Stomach (tissue), 8 donors: ENCODE measurements at regions not wholly inside any gene's neighbourhood (a gene's known extent, or its start where the extent isn't known, plus 50 kb on each side); places are given as distances from the start of the nearest gene placed in this dataset.

Experiments used
- DNase-seq, 2 donors: peaks; one replicate each; pipeline versions ENCODE4 v3.0.0 to v3.0.0-alpha.2; 2013 to 2019
- H3K27ac ChIP-seq, 5 donors: fragments of 200-600 bp in 4 of 5; sonication (generic) in 4 of 5; one replicate each; pipeline ENCODE4 v1.5.1; 2013 to 2019; ENCODE audit warnings: mild to moderate bottlenecking in 1 of 5, moderate library complexity in 1 of 5
- H3K27me3 ChIP-seq, 3 donors: fragments of 200-600 bp; sonication (generic); one replicate each; pipeline ENCODE4 v1.5.1; 2017 to 2019; ENCODE audit warnings: mixed run types in 1 of 3
- H3K36me3 ChIP-seq, 4 donors: fragments of 200-600 bp; sonication (generic); 1 replicate in 3 of 4; 2 replicates in 1 of 4; pipeline ENCODE4 v1.5.1; 2016 to 2019
- H3K4me1 ChIP-seq, 4 donors: fragments of 200-600 bp; sonication (generic); one replicate each; pipeline ENCODE4 v1.5.1; 2016 to 2019
- H3K4me3 ChIP-seq, 4 donors: fragments of 200-600 bp; sonication (generic) in 3 of 4; one replicate each; pipeline ENCODE4 v1.5.1; 2016 to 2019; ENCODE audit warnings: mild to moderate bottlenecking in 1 of 4
- H3K9me3 ChIP-seq, 4 donors: fragments of 200-600 bp; sonication (generic); one replicate each; pipeline ENCODE4 v1.5.1; 2016 to 2019
- EP300 ChIP-seq: sonication (generic); formaldehyde crosslinking; IDR thresholded peaks from one replicate; pipeline ENCODE4 v1.6.1; 2017; ENCODE audit warnings: antibody characterized with exemption
- POLR2A ChIP-seq, 4 donors: fragments of 450-650 bp; IDR thresholded peaks; one replicate each; pipeline ENCODE4 v1.6.1; 2016; ENCODE audit warnings: antibody characterized with exemption in 4 of 4, control low read depth in 2 of 4, mild to moderate bottlenecking in 1 of 4, moderate library complexity in 1 of 4
- POLR2AphosphoS5 ChIP-seq, 3 donors: sonication (generic); formaldehyde crosslinking; IDR thresholded peaks; one replicate each; pipeline ENCODE4 v1.6.1; 2016; ENCODE audit warnings: antibody characterized with exemption in 3 of 3
- WGBS, 5 donors: extraction: QIAGEN DNeasy Blood & Tissue Kit in 3 of 5; methylation state at CpG; one replicate each; pipeline versions ENCODE4 v1.1.5 to v1.1.7; 2013 to 2018; 5-methylcytosine and 5-hydroxymethylcytosine counted together
- intact Hi-C: fragments of 100-400 bp; cut with DNase I; formaldehyde crosslinking; loops from one replicate; pipeline ENCODE4 v1.15.1; 2023; ENCODE audit warnings: low total_unique reads
- TF ChIP-seq, protein P1 (sequence below), 7 experiments: fragments of 450-650 bp in 4 of 7; fragments of 200-600 bp in 3 of 7; sonication (generic) in 3 of 7; IDR thresholded peaks; one replicate each; pipeline ENCODE4 v1.5.1; 2016 to 2019; ENCODE audit warnings: antibody characterized with exemption in 7 of 7, control low read depth in 2 of 7, mild to moderate bottlenecking in 1 of 7
- donor health status: healthy with polysubstance abuse.
- donor health status: Bipolar disorder and iron deficiency.
- donor health status: healthy.

DNA sequence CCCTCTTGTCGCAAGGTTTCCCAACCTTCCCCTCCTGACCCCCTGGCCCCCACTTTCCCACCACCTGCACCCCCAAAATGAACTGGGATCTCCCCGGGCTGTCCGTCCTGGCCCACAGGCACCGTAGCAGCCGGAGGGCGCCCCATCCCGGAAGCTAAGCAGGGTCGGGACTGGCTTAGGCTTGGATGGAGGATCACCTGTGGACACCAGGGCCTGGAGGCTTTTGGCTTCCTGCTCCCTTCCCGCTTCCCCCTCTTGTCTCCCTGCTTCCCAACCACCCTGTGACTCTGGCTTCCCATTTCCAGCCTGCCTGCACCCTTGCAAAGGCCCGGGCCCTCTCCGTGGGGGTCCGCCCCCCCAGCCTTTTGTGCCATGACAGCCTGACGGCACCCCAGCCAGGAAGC, 2291.3 kb downstream of the TP53TG3F start:
- Histone ChIP-seq H3K27ac (no peak overlapping the region), H3K4me3 (no peak overlapping the region), H3K4me1 (no peaks in the 10 kb centered on the region), H3K27me3 (no peaks in the 10 kb centered on the region), H3K36me3 (no peaks in the 10 kb centered on the region), H3K9me3 (peaks cover 0 to 100% (median 89%) of the 10 kb centered on the region in 4 donors)
- DNase-seq, result no peak
- TF ChIP-seq EP300, result no peak
- no peak for TF ChIP-seq POLR2A (IDR thresholded peaks at IDR 0.05)
- TF ChIP-seq, protein P1, sequence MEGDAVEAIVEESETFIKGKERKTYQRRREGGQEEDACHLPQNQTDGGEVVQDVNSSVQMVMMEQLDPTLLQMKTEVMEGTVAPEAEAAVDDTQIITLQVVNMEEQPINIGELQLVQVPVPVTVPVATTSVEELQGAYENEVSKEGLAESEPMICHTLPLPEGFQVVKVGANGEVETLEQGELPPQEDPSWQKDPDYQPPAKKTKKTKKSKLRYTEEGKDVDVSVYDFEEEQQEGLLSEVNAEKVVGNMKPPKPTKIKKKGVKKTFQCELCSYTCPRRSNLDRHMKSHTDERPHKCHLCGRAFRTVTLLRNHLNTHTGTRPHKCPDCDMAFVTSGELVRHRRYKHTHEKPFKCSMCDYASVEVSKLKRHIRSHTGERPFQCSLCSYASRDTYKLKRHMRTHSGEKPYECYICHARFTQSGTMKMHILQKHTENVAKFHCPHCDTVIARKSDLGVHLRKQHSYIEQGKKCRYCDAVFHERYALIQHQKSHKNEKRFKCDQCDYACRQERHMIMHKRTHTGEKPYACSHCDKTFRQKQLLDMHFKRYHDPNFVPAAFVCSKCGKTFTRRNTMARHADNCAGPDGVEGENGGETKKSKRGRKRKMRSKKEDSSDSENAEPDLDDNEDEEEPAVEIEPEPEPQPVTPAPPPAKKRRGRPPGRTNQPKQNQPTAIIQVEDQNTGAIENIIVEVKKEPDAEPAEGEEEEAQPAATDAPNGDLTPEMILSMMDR (IDR thresholded peaks at IDR 0.05), result no peak
- TF ChIP-seq POLR2AphosphoS5 (IDR thresholded peaks at IDR 0.05), result no peak
- intact Hi-C loops, result no loop called here
- 83 to 94% (median 93%) methylated on average over 5 to 13 of the region's 13 CpGs for WGBS, 5 donors

DNA sequence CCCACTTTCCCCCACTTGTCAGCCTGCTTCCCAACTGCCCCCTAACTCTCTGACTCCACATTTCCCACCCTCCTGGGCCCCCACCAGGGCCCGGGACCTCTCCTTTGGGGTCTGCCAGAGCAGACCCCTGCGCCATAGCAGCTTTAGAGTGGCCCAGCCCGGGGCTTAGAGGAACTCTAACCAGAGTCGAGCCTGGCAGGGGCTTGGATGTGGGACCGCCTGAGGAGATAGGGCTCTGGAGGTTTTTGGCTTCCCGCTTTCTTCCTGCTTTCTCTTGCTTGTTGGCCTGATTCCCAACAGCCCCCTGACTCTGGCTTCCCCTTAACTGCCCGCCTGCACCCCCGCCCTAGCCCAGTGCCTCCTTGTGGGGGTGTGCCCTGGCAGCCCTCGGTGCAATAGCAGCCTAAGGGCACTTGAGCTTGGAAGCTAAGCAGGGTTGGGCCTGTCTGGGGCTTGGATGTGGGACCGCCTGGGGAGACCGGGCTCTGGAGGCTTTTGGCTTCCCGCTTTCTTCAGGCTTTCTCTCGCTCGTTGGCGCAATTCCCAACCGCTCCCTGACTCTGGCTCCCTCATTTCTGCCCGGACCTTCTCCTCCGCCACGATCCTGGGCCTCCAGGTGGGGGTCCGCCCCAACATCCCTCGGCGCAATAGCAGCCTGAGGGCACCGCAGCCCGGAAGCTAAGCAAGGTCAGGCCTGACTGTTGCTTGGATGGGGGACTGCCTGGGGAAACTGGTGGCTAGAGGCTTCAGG, 2292.0 kb downstream of the TP53TG3F start:
- no peak for DNase-seq
- Histone ChIP-seq H3K36me3 (no peaks in the 10 kb centered on the region), H3K4me1 (no peaks in the 10 kb centered on the region), H3K4me3 (no peak overlapping the region), H3K9me3 (peaks cover 0 to 94% (median 84%) of the 10 kb centered on the region in 4 donors), H3K27me3 (no peaks in the 10 kb centered on the region), H3K27ac (no peak overlapping the region)
- WGBS, 5 donors, result 86 to 91% (median 89%) methylated on average over 24 of the region's 24 CpGs
- TF ChIP-seq, protein P1 (IDR thresholded peaks at IDR 0.05), result no peak
- intact Hi-C loops, result no loop called here

DNA sequence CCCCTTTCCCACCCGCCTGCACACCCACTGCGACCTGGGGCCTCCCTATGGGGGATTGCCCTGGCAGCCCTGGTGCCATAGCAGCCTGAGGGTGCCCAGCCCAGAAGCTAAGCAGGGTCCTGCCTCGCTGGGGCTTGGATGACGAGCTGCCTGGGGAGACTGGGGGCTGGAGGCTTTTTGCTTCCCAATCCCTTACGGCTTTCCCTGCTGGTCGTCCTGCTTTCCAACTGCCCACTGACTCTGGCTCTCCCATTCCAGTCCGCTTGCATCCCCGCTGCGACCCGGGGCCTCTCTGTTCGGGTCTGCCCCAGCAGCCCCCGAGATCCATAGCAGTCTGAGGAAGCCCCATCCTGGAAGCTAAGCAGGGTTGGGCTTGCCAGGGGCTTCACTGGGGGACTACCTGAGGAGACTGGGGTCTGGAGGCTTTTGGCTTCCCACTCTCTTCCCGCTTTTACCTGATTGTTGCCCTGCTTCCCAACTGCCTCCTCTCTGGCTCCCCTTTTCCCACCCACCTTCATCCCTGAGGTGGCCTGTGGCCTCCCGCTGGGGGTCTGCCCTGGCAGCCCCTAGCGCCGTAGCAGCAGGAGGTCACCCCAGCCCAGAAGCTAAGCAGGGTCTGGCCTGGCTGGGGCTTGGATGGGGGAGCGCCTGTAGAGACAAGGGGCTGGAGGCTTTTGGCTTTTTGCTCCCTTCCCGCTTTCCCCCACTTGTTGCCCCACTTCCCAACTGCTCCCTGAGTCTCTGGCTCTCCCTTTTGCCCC, 2292.8 kb downstream of the TP53TG3F start:
- intact Hi-C loops, result no loop called here
- Histone ChIP-seq H3K4me3 (no peak overlapping the region), H3K4me1 (no peaks in the 10 kb centered on the region), H3K36me3 (no peaks in the 10 kb centered on the region), H3K27me3 (no peaks in the 10 kb centered on the region), H3K9me3 (peaks cover 0 to 94% (median 76%) of the 10 kb centered on the region in 4 donors), H3K27ac (no peak overlapping the region)
- no peak for DNase-seq
- 78 to 87% (median 82%) methylated on average over 17 to 18 of the region's 18 CpGs for WGBS, 5 donors
- TF ChIP-seq POLR2AphosphoS5 (IDR thresholded peaks at IDR 0.05) (no peak), POLR2A (IDR thresholded peaks at IDR 0.05) (no peak), EP300 (no peak)
- TF ChIP-seq, protein P1 (IDR thresholded peaks at IDR 0.05), result no peak

DNA sequence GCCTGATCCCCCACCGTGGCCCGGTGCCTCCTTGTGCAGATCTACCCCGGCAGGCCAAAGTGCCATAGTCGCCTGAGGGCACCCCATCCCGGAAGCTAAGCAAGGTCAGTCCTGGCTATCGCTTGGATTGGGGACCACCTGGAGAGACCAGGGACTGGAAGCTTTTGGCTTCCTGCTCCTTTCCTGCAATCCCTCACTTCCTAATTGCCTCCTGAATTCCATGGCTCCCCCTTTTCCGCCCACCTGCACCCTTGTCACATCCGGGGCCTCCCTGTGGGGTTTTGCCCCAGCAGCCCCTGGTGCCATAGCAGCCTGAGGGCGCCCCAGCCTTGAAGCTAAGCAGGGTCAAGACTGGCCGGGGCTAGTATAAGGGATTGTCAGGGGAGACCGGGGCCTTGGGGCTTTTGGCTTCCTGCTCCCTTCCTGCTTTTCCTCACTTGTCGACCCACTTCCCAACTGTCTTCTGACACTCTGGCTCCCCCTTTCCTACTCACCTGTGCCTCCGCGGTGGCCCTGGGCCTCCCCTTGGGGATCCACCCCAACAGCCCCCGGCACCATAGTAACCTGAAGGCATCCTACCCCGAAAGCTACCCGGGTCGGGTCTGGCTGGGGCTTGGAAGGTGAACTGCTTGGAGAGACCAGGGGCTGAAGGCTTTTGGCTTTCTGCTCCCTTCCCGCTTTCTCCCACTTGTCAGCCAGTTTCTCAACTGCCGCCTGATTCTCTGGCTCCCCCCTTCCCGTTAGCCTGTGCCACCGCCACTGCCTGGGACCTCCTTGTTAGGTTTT, 2293.6 kb downstream of the TP53TG3F start:
- no peaks in the 10 kb centered on the region for H3K36me3 ChIP-seq
- no peak for DNase-seq
- no peak overlapping the region for H3K4me3 ChIP-seq

More for the DNA sequence above, 2293.6 kb downstream of the TP53TG3F start:
- 86 to 88% (median 87%) methylated on average over 21 to 22 of the region's 22 CpGs for WGBS, 5 donors
- Histone ChIP-seq H3K4me1 (no peaks in the 10 kb centered on the region), H3K9me3 (peaks cover 0 to 92% (median 68%) of the 10 kb centered on the region in 4 donors), H3K27me3 (no peaks in the 10 kb centered on the region), H3K27ac (no peak overlapping the region)
- no peak for TF ChIP-seq POLR2A (IDR thresholded peaks at IDR 0.05)
- TF ChIP-seq EP300, result no peak
- no peak for TF ChIP-seq POLR2AphosphoS5 (IDR thresholded peaks at IDR 0.05)
- TF ChIP-seq, protein P1 (IDR thresholded peaks at IDR 0.05), result no peak
- intact Hi-C loops, result no loop called here
